Fibroblast of pulmonary artery (primary cell): ENCODE measurements at regions not wholly inside any gene's neighbourhood (a gene's known extent, or its start where the extent isn't known, plus 50 kb on each side); places are given as distances from the start of the nearest gene placed in this dataset.

Experiments
- DNase-seq: peaks from one replicate; pipeline ENCODE4 v3.0.0-alpha.2; 2010; ENCODE audit warnings: low read depth
- H3K4me3 ChIP-seq: replicated peaks from 2 replicates; pipeline ENCODE4 v1.5.1; 2011; ENCODE audit warnings: low read depth, mild to moderate bottlenecking, control low read depth, low read length, moderate library complexity
- CTCF ChIP-seq: IDR thresholded peaks from 2 replicates; pipeline ENCODE4 v1.5.1; 2011; ENCODE audit warnings: mild to moderate bottlenecking, control low read depth, low read length, inconsistent platforms; ENCODE audit errors: missing control alignments

DNA sequence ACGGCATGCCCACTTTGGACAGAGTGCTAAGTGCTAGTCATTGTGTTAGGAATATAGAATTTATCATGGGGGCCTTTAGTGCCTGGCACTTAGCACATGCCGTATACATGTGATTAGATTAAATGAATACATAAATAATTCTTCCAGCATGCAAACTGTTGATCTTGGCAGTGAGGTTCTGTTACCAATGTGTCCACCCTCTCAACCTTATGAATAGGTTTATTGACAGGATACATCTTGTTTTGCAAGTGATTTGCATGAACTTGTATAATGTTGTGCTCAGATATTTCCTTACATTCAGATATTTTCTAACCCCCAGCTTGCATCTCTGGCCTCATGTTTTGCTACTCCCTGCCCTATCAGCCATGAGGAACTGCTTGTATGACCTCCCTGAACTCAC is 60.3 kb upstream of the ZNF648 start:
- no peak overlapping the region for H3K4me3 ChIP-seq
- TF ChIP-seq CTCF, result no peak
- DNase-seq, result no peak

DNA sequence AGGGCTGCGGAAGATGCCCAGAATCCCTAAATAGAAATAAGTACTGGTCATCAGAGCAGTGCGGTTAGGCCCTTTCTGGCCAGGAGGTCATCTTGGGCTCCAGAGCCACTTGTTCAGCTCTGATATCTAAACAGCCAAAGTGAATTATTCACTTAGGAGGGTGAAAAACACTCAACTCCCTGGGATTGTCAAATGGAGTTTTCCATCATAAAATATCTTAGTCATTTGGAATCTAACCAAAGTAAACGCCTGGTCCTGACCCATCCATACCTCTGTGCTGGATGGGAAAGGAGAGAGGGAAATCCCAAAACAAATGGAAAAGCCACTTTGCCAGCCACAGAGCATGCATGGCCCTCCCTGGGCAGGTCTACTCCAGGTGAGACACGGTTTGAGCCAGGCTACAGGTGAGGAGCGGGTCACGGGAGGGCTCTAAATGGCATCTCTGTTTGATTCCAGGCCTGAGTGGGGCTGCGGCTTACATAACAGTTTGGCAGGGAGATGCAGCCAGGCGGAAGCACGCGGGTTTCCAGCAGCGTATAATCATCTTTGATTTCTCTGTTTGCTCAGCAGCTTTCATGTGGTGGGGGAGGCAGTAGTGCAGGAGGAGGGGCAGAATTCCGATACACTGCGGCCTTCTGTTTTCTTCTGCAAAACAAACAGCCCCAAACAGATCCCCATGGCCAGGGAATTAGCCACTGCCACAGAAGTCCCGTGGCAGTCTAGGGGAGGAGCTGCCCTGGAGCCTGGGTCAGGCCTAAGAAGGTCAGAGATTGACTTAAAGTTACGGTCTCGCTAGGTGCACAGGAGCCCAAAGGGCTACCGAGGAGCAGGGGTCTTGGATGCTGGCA is 59.1 kb upstream of the ZNF648 start:
- no peak overlapping the region for H3K4me3 ChIP-seq
- DNase-seq, result peak; percentile 4
- no peak for TF ChIP-seq CTCF

DNA sequence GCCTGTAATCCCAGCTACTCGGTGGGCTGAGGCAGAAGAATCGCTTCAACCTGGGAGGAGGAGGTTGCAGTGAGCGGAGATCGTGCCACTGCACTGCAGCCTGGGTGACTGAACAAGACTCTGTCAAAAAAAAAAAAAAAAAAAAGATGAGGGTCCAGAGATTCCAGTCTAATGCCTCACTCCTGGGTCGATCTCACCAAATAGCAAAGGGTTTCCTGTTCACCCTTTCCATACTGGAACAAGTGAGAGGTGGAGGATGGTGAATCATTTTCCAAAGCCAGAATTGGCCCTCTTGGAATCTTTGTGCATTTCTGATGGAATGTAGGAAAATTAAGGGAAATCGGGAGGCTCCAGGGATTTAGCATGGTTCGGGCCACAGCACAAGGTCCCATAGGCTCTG is 58.1 kb upstream of the ZNF648 start:
- no peak overlapping the region for H3K4me3 ChIP-seq
- DNase-seq, result no peak
- no peak for TF ChIP-seq CTCF

- TF ChIP-seq CTCF, result no peak
- DNase-seq, result no peak
Observed at GRCh38 chr1:182118851-182119250, 57.3 kb upstream of the ZNF648 start.

GRCh38 chr1:182114627-182115023 is 53.1 kb upstream of the ZNF648 start:
- TF ChIP-seq CTCF, result no peak
- no peak overlapping the region for H3K4me3 ChIP-seq
- DNase-seq, result no peak

More at GRCh38 chr1:182118851-182119250, 57.3 kb upstream of the ZNF648 start:
- no peak overlapping the region for H3K4me3 ChIP-seq

GRCh38 chr1:182113879-182114626 is 52.5 kb upstream of the ZNF648 start:
- no peak overlapping the region for H3K4me3 ChIP-seq
- DNase-seq, result no peak
- TF ChIP-seq CTCF, result no peak
